IPS DF 6.9 (cell line): ENCODE measurements at regions not wholly inside any gene's neighbourhood (a gene's known extent, or its start where the extent isn't known, plus 50 kb on each side); places are given as distances from the start of the nearest gene placed in this dataset.

Experiments
- DNase-seq: peaks from one replicate; pipeline ENCODE4 v3.0.0-alpha.2; 2013; ENCODE audit warnings: low read depth, low spot score
- H3K27ac ChIP-seq: one replicate; pipeline ENCODE4 v1.5.1; 2013; ENCODE audit warnings: low read length, control low read depth
- H3K27me3 ChIP-seq: 2 replicates; pipeline ENCODE4 v1.6.1; 2013; ENCODE audit warnings: mild to moderate bottlenecking, low read length; ENCODE audit not compliant: control insufficient read depth, insufficient read depth
- H3K36me3 ChIP-seq: 2 replicates; pipeline ENCODE4 v1.6.1; 2013; ENCODE audit warnings: low read length; ENCODE audit not compliant: control insufficient read depth, insufficient read depth
- H3K4me1 ChIP-seq: 2 replicates; pipeline ENCODE4 v1.6.1; 2013; ENCODE audit warnings: low read length; ENCODE audit not compliant: control insufficient read depth, insufficient read depth
- H3K4me3 ChIP-seq: 2 replicates; pipeline ENCODE4 v1.5.1; 2013; ENCODE audit warnings: mild to moderate bottlenecking, low read length
- H3K9me3 ChIP-seq: 2 replicates; pipeline ENCODE4 v1.6.1; 2013; ENCODE audit warnings: low read length, inconsistent platforms; ENCODE audit not compliant: control insufficient read depth, insufficient read depth
- WGBS: extraction: QIAGEN DNeasy Blood & Tissue Kit; methylation state at CpG from one replicate; pipeline ENCODE4 v1.1.7; 2013; ENCODE audit warnings: mixed read lengths, missing lambda C conversion rate; ENCODE audit not compliant: insufficient read length, insufficient coverage; 5-methylcytosine and 5-hydroxymethylcytosine counted together

- Histone ChIP-seq H3K36me3 (no peaks in the 10 kb centered on the region), H3K9me3 (no peaks in the 10 kb centered on the region), H3K27ac (no peak overlapping the region), H3K4me3 (no peak overlapping the region), H3K4me1 (no peaks in the 10 kb centered on the region), H3K27me3 (no peaks in the 10 kb centered on the region)
- DNase-seq = no peak
- no CpG with 5 or more reads among the region's 3 CpGs for WGBS
Measured at GRCh38 chr15:97736748-97737147, 223.8 kb upstream of the ARRDC4 start.

GRCh38 chr15:97745481-97746071, 214.9 kb upstream of the ARRDC4 start:
- no peaks in the 10 kb centered on the region for H3K4me1 ChIP-seq
- no peak overlapping the region for H3K4me3 ChIP-seq
- WGBS = no CpG with 5 or more reads among the region's 8 CpGs
- H3K36me3 ChIP-seq = no peaks in the 10 kb centered on the region
- no peaks in the 10 kb centered on the region for H3K9me3 ChIP-seq
- H3K27me3 ChIP-seq = no peaks in the 10 kb centered on the region
- peak; percentile 43 for DNase-seq
- H3K27ac ChIP-seq = no peak overlapping the region

GRCh38 chr15:97747342-97747741, 213.2 kb upstream of the ARRDC4 start:
- no peaks in the 10 kb centered on the region for H3K36me3 ChIP-seq
- no peaks in the 10 kb centered on the region for H3K27me3 ChIP-seq
- H3K4me3 ChIP-seq = no peak overlapping the region
- no peaks in the 10 kb centered on the region for H3K9me3 ChIP-seq
- no peaks in the 10 kb centered on the region for H3K4me1 ChIP-seq
- WGBS = no CpG with 5 or more reads among the region's 5 CpGs
- H3K27ac ChIP-seq = no peak overlapping the region
- no peak for DNase-seq

DNA sequence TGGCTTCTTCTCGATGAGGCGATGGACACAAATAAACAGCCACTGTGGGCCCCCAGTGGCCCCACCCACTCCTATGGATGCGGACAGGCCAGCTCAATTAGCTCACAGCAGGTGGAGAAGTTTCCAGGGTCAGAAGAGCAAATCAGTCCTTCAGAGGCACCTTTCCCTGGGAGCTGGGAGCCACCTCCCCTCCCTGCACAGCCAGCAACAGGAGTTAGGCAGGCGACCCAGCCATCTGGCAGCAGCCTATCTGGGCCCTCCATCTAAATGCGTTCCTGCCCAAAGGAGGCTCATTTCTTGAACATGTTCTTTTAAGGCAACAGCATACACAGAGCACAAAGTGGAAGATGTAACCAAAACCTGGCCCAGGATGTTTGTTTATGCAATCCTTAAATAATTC, 211.9 kb upstream of the ARRDC4 start:
- DNase-seq = no peak
- H3K27me3 ChIP-seq = no peaks in the 10 kb centered on the region
- H3K27ac ChIP-seq = no peak overlapping the region
- no peaks in the 10 kb centered on the region for H3K36me3 ChIP-seq
- H3K9me3 ChIP-seq = no peaks in the 10 kb centered on the region
- H3K4me1 ChIP-seq = no peaks in the 10 kb centered on the region
- no peak overlapping the region for H3K4me3 ChIP-seq
- no CpG with 5 or more reads among the region's 5 CpGs for WGBS

- Histone ChIP-seq H3K36me3 (no peaks in the 10 kb centered on the region), H3K27ac (no peak overlapping the region), H3K4me1 (no peaks in the 10 kb centered on the region), H3K27me3 (no peaks in the 10 kb centered on the region), H3K9me3 (no peaks in the 10 kb centered on the region), H3K4me3 (no peak overlapping the region)
- no CpG with 5 or more reads among the region's 7 CpGs for WGBS
- DNase-seq = no peak
Measured at GRCh38 chr15:97750060-97750459, 210.4 kb upstream of the ARRDC4 start.

- no CpG with 5 or more reads among the region's 1 CpG for WGBS
- DNase-seq = no peak
- no peaks in the 10 kb centered on the region for H3K36me3 ChIP-seq
- no peaks in the 10 kb centered on the region for H3K27me3 ChIP-seq
- H3K9me3 ChIP-seq = no peaks in the 10 kb centered on the region; the same call in 1 of the 2 replicates
- no peaks in the 10 kb centered on the region for H3K4me1 ChIP-seq
- no peak overlapping the region for H3K27ac ChIP-seq
- no peak overlapping the region for H3K4me3 ChIP-seq
Measured at GRCh38 chr15:97755726-97756125, 204.8 kb upstream of the ARRDC4 start.

GRCh38 chr15:97759363-97759762, 201.1 kb upstream of the ARRDC4 start:
- H3K36me3 ChIP-seq = no peaks in the 10 kb centered on the region
- no peak for DNase-seq
- no peaks in the 10 kb centered on the region for H3K27me3 ChIP-seq
- no peak overlapping the region for H3K4me3 ChIP-seq
- WGBS = no CpG with 5 or more reads among the region's 3 CpGs
- no peaks in the 10 kb centered on the region; the same call in 1 of the 2 replicates for H3K9me3 ChIP-seq
- H3K4me1 ChIP-seq = no peaks in the 10 kb centered on the region
- H3K27ac ChIP-seq = no peak overlapping the region

DNA sequence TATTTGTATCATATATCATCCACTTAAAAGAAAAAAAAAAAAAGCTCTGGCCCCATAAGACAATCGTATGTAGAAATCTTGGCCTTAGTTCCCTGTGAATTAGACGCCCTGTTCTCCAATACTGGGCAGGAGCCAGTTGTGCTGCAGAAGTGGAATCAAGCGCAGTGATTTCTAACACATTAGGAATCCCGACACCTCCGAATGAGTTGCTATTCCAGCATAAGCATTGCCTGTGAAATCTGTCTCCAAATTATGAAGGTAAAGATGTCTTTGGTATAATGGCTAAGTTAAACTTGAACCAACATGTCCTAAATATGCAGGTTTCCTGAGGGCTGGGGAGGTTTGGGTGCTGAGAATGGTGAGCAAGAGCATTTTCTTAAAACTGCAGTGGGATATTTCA, 199.4 kb upstream of the ARRDC4 start:
- no CpG with 5 or more reads among the region's 5 CpGs for WGBS
- Histone ChIP-seq H3K27me3 (no peaks in the 10 kb centered on the region), H3K4me1 (no peaks in the 10 kb centered on the region), H3K36me3 (no peaks in the 10 kb centered on the region), H3K9me3 (no peaks in the 10 kb centered on the region; the same call in 1 of the 2 replicates), H3K27ac (no peak overlapping the region), H3K4me3 (no peak overlapping the region)
- no peak for DNase-seq

DNA sequence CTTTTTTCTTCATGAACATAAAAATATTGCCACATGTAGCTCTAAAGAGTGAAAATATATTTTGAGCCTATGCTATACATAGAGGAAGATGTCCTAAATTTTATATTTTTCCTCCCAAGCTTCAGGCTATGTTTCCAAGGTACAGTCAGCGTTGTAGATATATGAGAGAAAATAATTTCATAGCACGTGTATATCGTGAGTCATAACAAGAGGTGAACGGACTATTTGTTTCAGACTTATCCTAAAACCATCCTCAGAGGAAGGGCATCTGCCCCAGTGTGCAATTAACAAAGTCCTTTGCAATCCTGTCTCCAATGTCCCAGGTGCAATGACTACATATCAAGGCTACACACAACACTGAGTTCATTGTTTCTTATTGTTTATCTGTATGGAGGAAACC, 177.3 kb upstream of the ARRDC4 start:
- Histone ChIP-seq H3K4me3 (no peak overlapping the region), H3K36me3 (no peaks in the 10 kb centered on the region), H3K27ac (no peak overlapping the region), H3K4me1 (no peaks in the 10 kb centered on the region), H3K27me3 (no peaks in the 10 kb centered on the region), H3K9me3 (no peaks in the 10 kb centered on the region)
- no peak for DNase-seq
- WGBS = no CpG with 5 or more reads among the region's 4 CpGs

GRCh38 chr15:97786741-97787140, 173.8 kb upstream of the ARRDC4 start:
- no peak overlapping the region for H3K4me3 ChIP-seq
- H3K9me3 ChIP-seq = no peaks in the 10 kb centered on the region
- H3K4me1 ChIP-seq = no peaks in the 10 kb centered on the region
- DNase-seq = no peak
- no peak overlapping the region for H3K27ac ChIP-seq
- no peaks in the 10 kb centered on the region for H3K36me3 ChIP-seq
- no peaks in the 10 kb centered on the region for H3K27me3 ChIP-seq
- WGBS = no CpG with 5 or more reads among the region's 1 CpG

DNA sequence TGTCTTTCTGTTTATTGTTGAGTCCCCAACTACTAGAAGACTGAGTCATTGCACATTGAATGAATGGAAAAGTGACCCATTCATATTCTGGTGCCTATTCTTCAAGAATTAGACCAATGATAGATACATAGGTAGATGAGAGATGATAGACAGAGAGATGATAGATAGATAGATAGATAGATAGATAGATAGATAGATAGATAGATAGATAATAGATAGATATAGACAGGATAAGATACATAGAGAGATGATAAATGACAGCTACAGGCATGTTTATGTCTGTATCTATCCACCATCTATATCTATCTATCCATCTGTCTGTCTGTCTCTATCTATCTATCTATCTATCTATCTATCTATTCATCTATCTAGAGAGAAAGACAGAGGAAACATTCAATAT, 170.3 kb upstream of the ARRDC4 start:
- Histone ChIP-seq H3K27me3 (no peaks in the 10 kb centered on the region), H3K9me3 (no peaks in the 10 kb centered on the region), H3K36me3 (no peaks in the 10 kb centered on the region), H3K27ac (no peak overlapping the region), H3K4me3 (no peak overlapping the region), H3K4me1 (peaks cover 2% of the 10 kb centered on the region; the same call in 1 of the 2 replicates)
- DNase-seq = no peak
